ENCODE measurements at regions not wholly inside any gene's neighbourhood (a gene's known extent, or its start where the extent isn't known, plus 50 kb on each side); places are given as distances from the start of the nearest gene placed in this dataset.

DNA sequence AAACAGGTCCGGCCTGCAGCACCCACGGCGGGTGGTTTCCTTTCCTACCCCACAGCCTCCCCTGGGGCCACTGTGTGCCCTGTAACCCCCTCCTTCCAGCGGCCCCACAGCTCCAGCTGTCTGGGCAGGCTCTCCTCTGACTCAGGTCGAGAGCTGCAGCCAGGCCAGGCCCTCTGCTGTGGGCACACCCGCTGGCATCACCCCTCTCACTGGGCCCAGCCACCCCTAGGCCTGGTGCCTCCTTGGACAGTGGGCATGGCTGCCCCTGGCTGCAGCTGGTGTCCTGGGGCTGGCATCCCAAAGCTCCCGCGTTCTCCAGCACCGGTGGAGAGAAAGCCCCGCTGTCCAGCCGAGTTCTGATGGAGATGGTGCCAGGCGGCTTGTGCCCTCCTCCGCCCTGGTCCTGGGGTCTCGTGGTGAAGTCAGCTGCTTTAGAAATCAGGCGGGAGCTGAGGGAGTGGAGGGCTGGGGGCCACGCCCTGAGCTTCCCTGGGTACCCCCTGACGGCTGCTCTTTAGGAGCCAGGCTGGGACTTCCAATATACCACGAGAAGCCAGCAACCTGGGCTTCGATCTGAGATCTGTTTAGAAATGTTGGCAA is 114.9 kb downstream of the KIF26A start (continued):
- no peak for TF ChIP-seq STAT1 (IDR thresholded peaks at IDR 0.05; ENCODE audit: unreplicated experiment)
- no peak for TF ChIP-seq ZNF331 (CRISPR knock-in tag; IDR thresholded peaks at IDR 0.05; ENCODE audit: low read depth)
- no peak for TF ChIP-seq JUNB (IDR thresholded peaks at IDR 0.05; ENCODE audit: unreplicated experiment)

GRCh38 chr14:104253901-104254353 is 115.5 kb downstream of the KIF26A start:
- DNase-seq (ENCODE audit: low spot score) (no peak), ATAC-seq (no peak)
- no peak overlapping the region for H3K27ac ChIP-seq (ENCODE audit: low read depth)
- H2AFZ ChIP-seq: no peak overlapping the region
- H3K4me3 ChIP-seq: no peak overlapping the region
- no peak overlapping the region for H3K27ac Mint-ChIP-seq
- TF ChIP-seq CREB1 (CRISPR knock-in tag; IDR thresholded peaks at IDR 0.05; ENCODE audit: low read depth) (no peak), POLR2AphosphoS5 (IDR thresholded peaks at IDR 0.05; ENCODE audit: low read depth) (no peak), ETS1 (IDR thresholded peaks at IDR 0.05) (no peak), REST (IDR thresholded peaks at IDR 0.05; ENCODE audit: unreplicated experiment) (no peak), EZH2phosphoT487 (IDR thresholded peaks at IDR 0.05; ENCODE audit: unreplicated experiment) (no peak), STAT1 (IDR thresholded peaks at IDR 0.05; ENCODE audit: unreplicated experiment) (no peak), ZNF331 (CRISPR knock-in tag; IDR thresholded peaks at IDR 0.05; ENCODE audit: low read depth) (no peak), JUNB (IDR thresholded peaks at IDR 0.05; ENCODE audit: unreplicated experiment) (no peak), NANOG (IDR thresholded peaks at IDR 0.05; ENCODE audit: borderline replicate concordance) (no peak), ZNF114 (CRISPR knock-in tag; IDR thresholded peaks at IDR 0.05) (no peak), EZH2 (IDR thresholded peaks at IDR 0.05; ENCODE audit: low read depth, unreplicated experiment) (no peak)
- TF ChIP-seq, protein P1, sequence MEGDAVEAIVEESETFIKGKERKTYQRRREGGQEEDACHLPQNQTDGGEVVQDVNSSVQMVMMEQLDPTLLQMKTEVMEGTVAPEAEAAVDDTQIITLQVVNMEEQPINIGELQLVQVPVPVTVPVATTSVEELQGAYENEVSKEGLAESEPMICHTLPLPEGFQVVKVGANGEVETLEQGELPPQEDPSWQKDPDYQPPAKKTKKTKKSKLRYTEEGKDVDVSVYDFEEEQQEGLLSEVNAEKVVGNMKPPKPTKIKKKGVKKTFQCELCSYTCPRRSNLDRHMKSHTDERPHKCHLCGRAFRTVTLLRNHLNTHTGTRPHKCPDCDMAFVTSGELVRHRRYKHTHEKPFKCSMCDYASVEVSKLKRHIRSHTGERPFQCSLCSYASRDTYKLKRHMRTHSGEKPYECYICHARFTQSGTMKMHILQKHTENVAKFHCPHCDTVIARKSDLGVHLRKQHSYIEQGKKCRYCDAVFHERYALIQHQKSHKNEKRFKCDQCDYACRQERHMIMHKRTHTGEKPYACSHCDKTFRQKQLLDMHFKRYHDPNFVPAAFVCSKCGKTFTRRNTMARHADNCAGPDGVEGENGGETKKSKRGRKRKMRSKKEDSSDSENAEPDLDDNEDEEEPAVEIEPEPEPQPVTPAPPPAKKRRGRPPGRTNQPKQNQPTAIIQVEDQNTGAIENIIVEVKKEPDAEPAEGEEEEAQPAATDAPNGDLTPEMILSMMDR (conservative IDR thresholded peaks at IDR 0.05; ENCODE audit: low read depth in 2 of 2): no peak
- TF ChIP-seq, protein P2, sequence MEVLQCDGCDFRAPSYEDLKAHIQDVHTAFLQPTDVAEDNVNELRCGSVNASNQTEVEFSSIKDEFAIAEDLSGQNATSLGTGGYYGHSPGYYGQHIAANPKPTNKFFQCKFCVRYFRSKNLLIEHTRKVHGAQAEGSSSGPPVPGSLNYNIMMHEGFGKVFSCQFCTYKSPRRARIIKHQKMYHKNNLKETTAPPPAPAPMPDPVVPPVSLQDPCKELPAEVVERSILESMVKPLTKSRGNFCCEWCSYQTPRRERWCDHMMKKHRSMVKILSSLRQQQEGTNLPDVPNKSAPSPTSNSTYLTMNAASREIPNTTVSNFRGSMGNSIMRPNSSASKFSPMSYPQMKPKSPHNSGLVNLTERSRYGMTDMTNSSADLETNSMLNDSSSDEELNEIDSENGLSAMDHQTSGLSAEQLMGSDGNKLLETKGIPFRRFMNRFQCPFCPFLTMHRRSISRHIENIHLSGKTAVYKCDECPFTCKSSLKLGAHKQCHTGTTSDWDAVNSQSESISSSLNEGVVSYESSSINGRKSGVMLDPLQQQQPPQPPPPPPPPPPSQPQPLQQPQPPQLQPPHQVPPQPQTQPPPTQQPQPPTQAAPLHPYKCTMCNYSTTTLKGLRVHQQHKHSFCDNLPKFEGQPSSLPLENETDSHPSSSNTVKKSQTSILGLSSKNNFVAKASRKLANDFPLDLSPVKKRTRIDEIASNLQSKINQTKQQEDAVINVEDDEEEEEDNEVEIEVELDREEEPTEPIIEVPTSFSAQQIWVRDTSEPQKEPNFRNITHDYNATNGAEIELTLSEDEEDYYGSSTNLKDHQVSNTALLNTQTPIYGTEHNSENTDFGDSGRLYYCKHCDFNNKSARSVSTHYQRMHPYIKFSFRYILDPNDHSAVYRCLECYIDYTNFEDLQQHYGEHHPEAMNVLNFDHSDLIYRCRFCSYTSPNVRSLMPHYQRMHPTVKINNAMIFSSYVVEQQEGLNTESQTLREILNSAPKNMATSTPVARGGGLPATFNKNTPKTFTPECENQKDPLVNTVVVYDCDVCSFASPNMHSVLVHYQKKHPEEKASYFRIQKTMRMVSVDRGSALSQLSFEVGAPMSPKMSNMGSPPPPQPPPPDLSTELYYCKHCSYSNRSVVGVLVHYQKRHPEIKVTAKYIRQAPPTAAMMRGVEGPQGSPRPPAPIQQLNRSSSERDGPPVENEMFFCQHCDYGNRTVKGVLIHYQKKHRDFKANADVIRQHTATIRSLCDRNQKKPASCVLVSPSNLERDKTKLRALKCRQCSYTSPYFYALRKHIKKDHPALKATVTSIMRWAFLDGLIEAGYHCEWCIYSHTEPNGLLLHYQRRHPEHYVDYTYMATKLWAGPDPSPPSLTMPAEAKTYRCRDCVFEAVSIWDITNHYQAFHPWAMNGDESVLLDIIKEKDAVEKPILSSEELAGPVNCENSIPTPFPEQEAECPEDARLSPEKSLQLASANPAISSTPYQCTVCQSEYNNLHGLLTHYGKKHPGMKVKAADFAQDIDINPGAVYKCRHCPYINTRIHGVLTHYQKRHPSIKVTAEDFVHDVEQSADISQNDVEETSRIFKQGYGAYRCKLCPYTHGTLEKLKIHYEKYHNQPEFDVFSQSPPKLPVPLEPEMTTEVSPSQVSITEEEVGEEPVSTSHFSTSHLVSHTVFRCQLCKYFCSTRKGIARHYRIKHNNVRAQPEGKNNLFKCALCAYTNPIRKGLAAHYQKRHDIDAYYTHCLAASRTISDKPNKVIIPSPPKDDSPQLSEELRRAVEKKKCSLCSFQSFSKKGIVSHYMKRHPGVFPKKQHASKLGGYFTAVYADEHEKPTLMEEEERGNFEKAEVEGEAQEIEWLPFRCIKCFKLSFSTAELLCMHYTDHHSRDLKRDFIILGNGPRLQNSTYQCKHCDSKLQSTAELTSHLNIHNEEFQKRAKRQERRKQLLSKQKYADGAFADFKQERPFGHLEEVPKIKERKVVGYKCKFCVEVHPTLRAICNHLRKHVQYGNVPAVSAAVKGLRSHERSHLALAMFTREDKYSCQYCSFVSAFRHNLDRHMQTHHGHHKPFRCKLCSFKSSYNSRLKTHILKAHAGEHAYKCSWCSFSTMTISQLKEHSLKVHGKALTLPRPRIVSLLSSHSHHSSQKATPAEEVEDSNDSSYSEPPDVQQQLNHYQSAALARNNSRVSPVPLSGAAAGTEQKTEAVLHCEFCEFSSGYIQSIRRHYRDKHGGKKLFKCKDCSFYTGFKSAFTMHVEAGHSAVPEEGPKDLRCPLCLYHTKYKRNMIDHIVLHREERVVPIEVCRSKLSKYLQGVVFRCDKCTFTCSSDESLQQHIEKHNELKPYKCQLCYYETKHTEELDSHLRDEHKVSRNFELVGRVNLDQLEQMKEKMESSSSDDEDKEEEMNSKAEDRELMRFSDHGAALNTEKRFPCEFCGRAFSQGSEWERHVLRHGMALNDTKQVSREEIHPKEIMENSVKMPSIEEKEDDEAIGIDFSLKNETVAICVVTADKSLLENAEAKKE (CRISPR knock-in tag; IDR thresholded peaks at IDR 0.05): no peak
- H4K20me1 ChIP-seq (replicated peaks; ENCODE audit: insufficient read depth): no peaks in the 10 kb centered on the region
- H3K79me2 ChIP-seq (replicated peaks; ENCODE audit: insufficient read depth): no peaks in the 10 kb centered on the region
- H3K27me3 ChIP-seq (ENCODE audit: insufficient read depth): no peaks in the 10 kb centered on the region
- no peaks in the 10 kb centered on the region for H3K4me1 Mint-ChIP-seq
- no peak overlapping the region for H3K4me2 ChIP-seq
- H3K9me2 ChIP-seq (ENCODE audit: insufficient read depth): no peaks in the 10 kb centered on the region
- peaks cover 2% of the 10 kb centered on the region for H3K27me3 Mint-ChIP-seq (ENCODE audit: insufficient read depth, low read depth, poor library complexity)
- H3F3A ChIP-seq (replicated peaks; ENCODE audit: low read depth): no peaks in the 10 kb centered on the region
- no peaks in the 10 kb centered on the region for H3K4me1 ChIP-seq (ENCODE audit: insufficient read depth)
- H3K4me3 Mint-ChIP-seq: no peak overlapping the region
- H3K36me3 ChIP-seq (ENCODE audit: insufficient read depth): no peaks in the 10 kb centered on the region
- no peaks in the 10 kb centered on the region for H3K36me3 Mint-ChIP-seq (ENCODE audit: low read depth)
- H3K9me3 Mint-ChIP-seq: no peaks in the 10 kb centered on the region

Data from GM23338 (cell line).